T47D (cell line): ENCODE measurements at regions not wholly inside any gene's neighbourhood (a gene's known extent, or its start where the extent isn't known, plus 50 kb on each side); places are given as distances from the start of the nearest gene placed in this dataset.
"Not testable (repeated sequence)": the region's sequence is repeated elsewhere in the genome, so short reads cannot be mapped to it uniquely, and the experiment has no call there.

Experiments
- DNase-seq, 2 experiments: peaks; one replicate each; pipeline versions ENCODE4 v3.0.0 to v3.0.0-alpha.2; 2011 to 2012; ENCODE audit warnings: low read depth in 1 of 2, low spot score in 1 of 2
- JUND ChIP-seq: IDR thresholded peaks from 2 replicates; pipeline ENCODE4 v1.6.1; 2012; ENCODE audit warnings: low read depth
- in situ Hi-C: cut with HindIII; loops from 2 replicates; pipeline ENCODE4 v1.10.0; 2016; ENCODE audit warnings: low sequenced_read_pairs, low pct_unique_long_range_greater_than_20kb

- DNase-seq, result no peak
- in situ Hi-C loops, result no loop called here
- no peak for TF ChIP-seq JUND
Observed at GRCh38 chr6:168992446-168993144, 261.1 kb downstream of the THBS2 start.

- DNase-seq, in situ Hi-C loops: not testable (repeated sequence)
Observed at GRCh38 chr6:168991695-168992094, 262.0 kb downstream of the THBS2 start.

GRCh38 chr6:168990019-168990751 is 263.5 kb downstream of the THBS2 start:
- in situ Hi-C loops, result no loop called here
- no peak for TF ChIP-seq JUND
- DNase-seq, result no peak

GRCh38 chr6:168989421-168989820 is 264.2 kb downstream of the THBS2 start:
- in situ Hi-C loops, result no loop called here
- no peak for TF ChIP-seq JUND
- DNase-seq, result no peak

- no peak for DNase-seq
- in situ Hi-C loops, result no loop called here
Observed at GRCh38 chr6:168988801-168989200, 264.8 kb downstream of the THBS2 start.

GRCh38 chr6:168988280-168988679 is 265.4 kb downstream of the THBS2 start:
- TF ChIP-seq JUND, result no peak
- in situ Hi-C loops, result no loop called here

More at GRCh38 chr6:168988801-168989200, 264.8 kb downstream of the THBS2 start:
- no peak for TF ChIP-seq JUND

GRCh38 chr6:168985705-168986104 is 267.9 kb downstream of the THBS2 start:
- no peak for DNase-seq
- in situ Hi-C loops, result no loop called here
- TF ChIP-seq JUND, result no peak

More at GRCh38 chr6:168988280-168988679, 265.4 kb downstream of the THBS2 start:
- DNase-seq, result no peak

- no peak for TF ChIP-seq JUND
- in situ Hi-C loops, result no loop called here
- no peak for DNase-seq
Observed at GRCh38 chr6:168983925-168984324, 269.7 kb downstream of the THBS2 start.

GRCh38 chr6:168981187-168981586 is 272.5 kb downstream of the THBS2 start:
- in situ Hi-C loops, result no loop called here
- DNase-seq, result no peak
- no peak for TF ChIP-seq JUND

- no peak for TF ChIP-seq JUND
- in situ Hi-C loops, result no loop called here
- no peak for DNase-seq
Observed at GRCh38 chr6:168979254-168979653, 274.4 kb downstream of the THBS2 start.

- no peak for DNase-seq
- in situ Hi-C loops, result no loop called here
- no peak for TF ChIP-seq JUND
Observed at GRCh38 chr6:168972128-168972527, 281.5 kb downstream of the THBS2 start.

- in situ Hi-C loops, result no loop called here
- DNase-seq, result no peak
- no peak for TF ChIP-seq JUND
Observed at GRCh38 chr6:168971549-168971948, 282.1 kb downstream of the THBS2 start.

GRCh38 chr6:168968801-168969200 is 284.8 kb downstream of the THBS2 start:
- in situ Hi-C loops, result no loop called here
- no peak for TF ChIP-seq JUND
- no peak for DNase-seq
